Astrocyte (in vitro differentiated cells and primary cell): ENCODE measurements at regions not wholly inside any gene's neighbourhood (a gene's known extent, or its start where the extent isn't known, plus 50 kb on each side); places are given as distances from the start of the nearest gene placed in this dataset.

Source experiments
- EZH2 ChIP-seq: IDR thresholded peaks from 2 replicates; pipeline ENCODE4 v1.6.1; 2012; ENCODE audit warnings: mild to moderate bottlenecking, low read length, inconsistent platforms; ENCODE audit not compliant: insufficient read depth
- TF ChIP-seq, protein P1 (sequence below): IDR thresholded peaks from 2 replicates; pipeline ENCODE4 v1.5.1; 2011; ENCODE audit warnings: low read depth, mild to moderate bottlenecking, inconsistent platforms, low read length, moderate library complexity; ENCODE audit not compliant: insufficient read depth

DNA sequence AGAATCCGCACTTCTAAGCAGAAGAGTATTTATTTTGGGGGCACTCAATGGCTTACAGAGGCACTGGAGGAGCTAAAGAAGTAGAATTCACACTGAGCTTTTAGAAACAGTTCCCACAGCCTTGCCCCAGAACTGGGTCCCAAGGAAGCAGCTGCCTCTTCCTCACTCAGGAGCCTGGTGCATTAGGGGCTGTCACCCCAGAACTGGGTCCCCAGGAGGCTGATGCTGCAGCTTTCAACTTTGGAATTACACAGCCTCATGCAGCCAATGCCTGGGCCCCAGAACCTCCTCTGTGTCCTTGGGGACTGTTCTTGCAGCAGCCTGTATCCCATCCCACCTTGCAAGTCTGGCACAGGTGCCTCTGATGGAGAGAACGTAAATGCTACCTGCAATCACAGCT lies 96.4 kb downstream of the DACT2 start:
- TF ChIP-seq, protein P1, sequence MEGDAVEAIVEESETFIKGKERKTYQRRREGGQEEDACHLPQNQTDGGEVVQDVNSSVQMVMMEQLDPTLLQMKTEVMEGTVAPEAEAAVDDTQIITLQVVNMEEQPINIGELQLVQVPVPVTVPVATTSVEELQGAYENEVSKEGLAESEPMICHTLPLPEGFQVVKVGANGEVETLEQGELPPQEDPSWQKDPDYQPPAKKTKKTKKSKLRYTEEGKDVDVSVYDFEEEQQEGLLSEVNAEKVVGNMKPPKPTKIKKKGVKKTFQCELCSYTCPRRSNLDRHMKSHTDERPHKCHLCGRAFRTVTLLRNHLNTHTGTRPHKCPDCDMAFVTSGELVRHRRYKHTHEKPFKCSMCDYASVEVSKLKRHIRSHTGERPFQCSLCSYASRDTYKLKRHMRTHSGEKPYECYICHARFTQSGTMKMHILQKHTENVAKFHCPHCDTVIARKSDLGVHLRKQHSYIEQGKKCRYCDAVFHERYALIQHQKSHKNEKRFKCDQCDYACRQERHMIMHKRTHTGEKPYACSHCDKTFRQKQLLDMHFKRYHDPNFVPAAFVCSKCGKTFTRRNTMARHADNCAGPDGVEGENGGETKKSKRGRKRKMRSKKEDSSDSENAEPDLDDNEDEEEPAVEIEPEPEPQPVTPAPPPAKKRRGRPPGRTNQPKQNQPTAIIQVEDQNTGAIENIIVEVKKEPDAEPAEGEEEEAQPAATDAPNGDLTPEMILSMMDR = no peak
- TF ChIP-seq EZH2 = no peak
